ENCODE measurements at regions not wholly inside any gene's neighbourhood (a gene's known extent, or its start where the extent isn't known, plus 50 kb on each side); places are given as distances from the start of the nearest gene placed in this dataset.

DNA sequence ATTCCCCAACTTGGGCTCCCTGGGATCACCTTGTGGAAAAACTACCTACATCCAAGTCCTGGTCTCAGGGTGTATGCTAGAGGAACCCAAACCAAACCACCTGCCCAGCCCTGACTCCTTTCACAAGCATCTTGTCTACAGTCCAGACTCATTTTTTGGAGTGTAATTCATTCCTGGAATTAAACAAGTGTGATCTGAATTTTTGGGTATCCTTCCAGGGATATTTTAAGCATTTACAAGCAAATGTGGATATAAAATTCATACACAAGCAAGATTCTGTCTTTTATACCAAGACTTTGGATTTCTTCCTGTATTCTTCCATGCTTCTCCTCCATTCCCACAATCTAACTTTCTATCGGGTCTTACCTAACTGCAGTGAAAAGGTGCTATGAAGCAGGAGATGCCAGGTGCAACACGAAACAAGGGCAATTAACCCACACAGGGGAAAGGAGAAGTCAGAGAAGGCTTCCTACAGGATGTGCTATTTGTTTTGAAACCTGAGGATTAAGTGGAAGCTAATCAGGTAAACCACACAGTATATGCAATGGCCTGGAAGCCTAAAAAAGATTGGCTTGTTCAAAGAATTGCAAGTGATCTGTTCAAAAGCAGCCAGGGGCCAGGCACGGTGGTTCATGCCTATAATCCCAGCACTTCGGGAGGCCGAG is 417.2 kb upstream of the C16orf82 start:
- ATAC-seq (no peak), DNase-seq (no peak)
- Histone ChIP-seq H3K27ac (no peak overlapping the region), H3K4me1 (no peaks in the 10 kb centered on the region), H3K4me3 (no peak overlapping the region), H3K27me3 (no peaks in the 10 kb centered on the region), H3K36me3 (no peaks in the 10 kb centered on the region), H3K9me3 (no peaks in the 10 kb centered on the region)
- intact Hi-C loops (cut with DNase I): no loop called here
- 79 to 86% (median 82%) methylated on average over 5 of the region's 5 CpGs for whole genome bisulfite sequencing, 4 donors
- no peak for TF ChIP-seq CTCF (IDR thresholded peaks at IDR 0.05)
- TF ChIP-seq POLR2A (IDR thresholded peaks at IDR 0.05): no peak

- TF ChIP-seq CTCF (IDR thresholded peaks at IDR 0.05) (no peak), POLR2A (IDR thresholded peaks at IDR 0.05) (no peak)
- Histone ChIP-seq H3K9me3 (peaks cover 0 to 6% (median 0%) of the 10 kb centered on the region in 12 donors), H3K4me1 (no peaks in the 10 kb centered on the region), H3K27ac (no peak overlapping the region), H3K36me3 (no peaks in the 10 kb centered on the region), H3K4me3 (no peak overlapping the region), H3K27me3 (no peaks in the 10 kb centered on the region)
- 76 to 84% (median 79%) methylated on average over 2 of the region's 2 CpGs for WGBS, 4 donors
- DNase-seq (no peak), ATAC-seq (no peak)
- intact Hi-C loops (cut with DNase I): no loop called here
These were observed 415.3 kb upstream of the C16orf82 start for GRCh38 chr16:26651464-26651863.

- Histone ChIP-seq H3K27ac (no peak overlapping the region), H3K9me3 (peaks cover 0 to 8% (median 0%) of the 10 kb centered on the region in 12 donors), H3K4me1 (no peaks in the 10 kb centered on the region), H3K27me3 (no peaks in the 10 kb centered on the region), H3K36me3 (no peaks in the 10 kb centered on the region), H3K4me3 (no peak overlapping the region)
- 88 to 97% (median 94%) methylated on average over 1 of the region's 1 CpG for WGBS, 4 donors
- intact Hi-C loops (cut with DNase I): no loop called here
- ATAC-seq (no peak), DNase-seq (no peak)
- TF ChIP-seq CTCF (IDR thresholded peaks at IDR 0.05) (no peak), POLR2A (IDR thresholded peaks at IDR 0.05) (no peak)
These were observed 414.8 kb upstream of the C16orf82 start for GRCh38 chr16:26651884-26652283.

DNA sequence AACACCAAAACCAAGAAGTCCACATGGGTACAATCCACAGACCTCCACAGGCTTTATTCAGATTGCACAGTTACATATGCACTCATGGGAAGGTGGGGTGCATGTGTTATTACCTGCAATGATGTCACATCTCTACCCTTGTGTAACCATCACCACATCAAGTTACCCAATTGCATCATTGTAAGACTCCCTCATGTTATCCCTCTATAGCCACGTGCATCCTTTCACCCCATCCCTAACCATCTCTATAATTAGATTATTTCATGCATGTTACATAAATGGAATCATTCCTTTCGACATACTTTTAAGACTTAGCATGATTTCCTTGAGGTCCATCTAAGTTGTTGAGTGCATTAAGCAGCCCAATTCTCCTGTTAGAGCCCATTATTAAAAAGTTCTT is 408.2 kb upstream of the C16orf82 start:
- TF ChIP-seq POLR2A (IDR thresholded peaks at IDR 0.05) (no peak), CTCF (IDR thresholded peaks at IDR 0.05) (no peak)
- DNase-seq (no peak), ATAC-seq (no peak)
- H3K27me3 ChIP-seq: no peaks in the 10 kb centered on the region
- 60 to 70% (median 66%) methylated on average over 2 of the region's 2 CpGs for WGBS, 4 donors
- no peaks in the 10 kb centered on the region for H3K4me1 ChIP-seq
- no peak overlapping the region for H3K4me3 ChIP-seq
- peaks cover 0 to 13% (median 0%) of the 10 kb centered on the region in 12 donors for H3K9me3 ChIP-seq
- no peak overlapping the region for H3K27ac ChIP-seq
- H3K36me3 ChIP-seq: no peaks in the 10 kb centered on the region
- intact Hi-C loops (cut with DNase I): no loop called here

Data from heart left ventricle (tissue), 16 donors.